Tibial nerve (tissue), 3 donors: ENCODE measurements at regions not wholly inside any gene's neighbourhood (a gene's known extent, or its start where the extent isn't known, plus 50 kb on each side); places are given as distances from the start of the nearest gene placed in this dataset.

Experiments used
- CTCF ChIP-seq, 5 experiments: fragments of 200-600 bp in 3 of 5; fragments of 450-650 bp in 2 of 5; sonication (generic) in 3 of 5; IDR thresholded peaks; one replicate each; pipeline ENCODE4 v1.5.1; 2016 to 2019; ENCODE audit warnings: antibody characterized with exemption in 5 of 5, mild to moderate bottlenecking in 3 of 5, moderate library complexity in 2 of 5
- POLR2A ChIP-seq, 2 donors: fragments of 450-650 bp; IDR thresholded peaks; one replicate each; pipeline ENCODE4 v1.6.1; 2017; ENCODE audit warnings: antibody characterized with exemption in 2 of 2, mild to moderate bottlenecking in 2 of 2, moderate library complexity in 2 of 2

GRCh38 chr14:49173765-49174373 is 412.3 kb downstream of the RPS29 start:
- TF ChIP-seq CTCF (IDR thresholded peaks at IDR 0.05) (peak in 2 of 5 experiments; percentile 5 to 11), POLR2A (IDR thresholded peaks at IDR 0.05) (no peak)
